ENCODE measurements at regions not wholly inside any gene's neighbourhood (a gene's known extent, or its start where the extent isn't known, plus 50 kb on each side); places are given as distances from the start of the nearest gene placed in this dataset.
A peak's percentile ranks its signal among the peaks of the same experiment; 100 is the strongest.

GRCh38 chr1:48058135-48059025 is 61.2 kb upstream of the TRABD2B start:
- intact Hi-C loops (cut with DNase I; ENCODE audit: low total_unique reads) = no loop called here
- H3K27ac ChIP-seq = no peak overlapping the region
- H3K4me1 ChIP-seq = peaks cover 0 to 12% (median 2%) of the 10 kb centered on the region in 6 donors
- H3K4me3 ChIP-seq = no peak overlapping the region
- 85 to 91% (median 86%) methylated on average over 11 of the region's 11 CpGs for WGBS, 5 donors
- peaks cover 0 to 6% (median 0%) of the 10 kb centered on the region in 7 donors for H3K27me3 ChIP-seq (replicated peaks in 1 of 7)
- DNase-seq = peak; percentile 10
- no peaks in the 10 kb centered on the region for H3K9me3 ChIP-seq
- no peaks in the 10 kb centered on the region for H3K36me3 ChIP-seq
- no peak for TF ChIP-seq CTCF (IDR thresholded peaks at IDR 0.05 in 8 of 11, conservative IDR thresholded peaks at IDR 0.05 in 3 of 11)
- TF ChIP-seq POLR2A (IDR thresholded peaks at IDR 0.05) = no peak
- TF ChIP-seq POLR2AphosphoS5 (IDR thresholded peaks at IDR 0.05) = no peak

- Histone ChIP-seq H3K4me1 (peaks cover 0 to 12% (median 4%) of the 10 kb centered on the region in 6 donors), H3K27ac (no peak overlapping the region), H3K4me3 (no peak overlapping the region), H3K27me3 (replicated peaks in 1 of 7) (peaks cover 0 to 6% (median 0%) of the 10 kb centered on the region in 7 donors), H3K36me3 (no peaks in the 10 kb centered on the region), H3K9me3 (no peaks in the 10 kb centered on the region)
- TF ChIP-seq POLR2A (IDR thresholded peaks at IDR 0.05) (no peak), CTCF (IDR thresholded peaks at IDR 0.05 in 8 of 11, conservative IDR thresholded peaks at IDR 0.05 in 3 of 11) (no peak), POLR2AphosphoS5 (IDR thresholded peaks at IDR 0.05) (no peak)
- intact Hi-C loops (cut with DNase I; ENCODE audit: low total_unique reads) = no loop called here
- DNase-seq = no peak
- WGBS, 5 donors = 77 to 95% (median 88%) methylated on average over 2 of the region's 2 CpGs
Observed at GRCh38 chr1:48057249-48057648, 60.1 kb upstream of the TRABD2B start.

- H3K27me3 ChIP-seq (replicated peaks in 1 of 7) = peaks cover 0 to 6% (median 0%) of the 10 kb centered on the region in 7 donors
- intact Hi-C loops (cut with DNase I; ENCODE audit: low total_unique reads) = no loop called here
- no peaks in the 10 kb centered on the region for H3K36me3 ChIP-seq
- no peak for TF ChIP-seq POLR2A (IDR thresholded peaks at IDR 0.05)
- TF ChIP-seq POLR2AphosphoS5 (IDR thresholded peaks at IDR 0.05) = no peak
- TF ChIP-seq CTCF (IDR thresholded peaks at IDR 0.05 in 8 of 11, conservative IDR thresholded peaks at IDR 0.05 in 3 of 11) = no peak
- WGBS, 5 donors = 71 to 75% (median 72%) methylated on average over 9 of the region's 9 CpGs
- no peak for DNase-seq
- H3K27ac ChIP-seq = no peak overlapping the region
- H3K9me3 ChIP-seq = no peaks in the 10 kb centered on the region
- no peak overlapping the region for H3K4me3 ChIP-seq
- peaks cover 0 to 9% (median 0%) of the 10 kb centered on the region in 6 donors for H3K4me1 ChIP-seq
Observed at GRCh38 chr1:48055876-48056764, 58.9 kb upstream of the TRABD2B start.
